GM18951 (cell line): ENCODE measurements at regions not wholly inside any gene's neighbourhood (a gene's known extent, or its start where the extent isn't known, plus 50 kb on each side); places are given as distances from the start of the nearest gene placed in this dataset.

ENCODE experiments used
- POLR2A ChIP-seq: IDR thresholded peaks from 4 replicates; pipeline ENCODE4 v1.6.1; 2011; ENCODE audit warnings: mild to moderate bottlenecking; ENCODE audit not compliant: insufficient read length, insufficient read depth; ENCODE audit errors: extremely low read depth
- in situ Hi-C: fragments of 300-500 bp; cut with MboI; formaldehyde crosslinking; loops from one replicate; pipeline ENCODE4 v1.12.0; 2022; ENCODE audit warnings: low sequenced_read_pairs, mixed read lengths, inconsistent platforms; ENCODE audit not compliant: unreplicated experiment

DNA sequence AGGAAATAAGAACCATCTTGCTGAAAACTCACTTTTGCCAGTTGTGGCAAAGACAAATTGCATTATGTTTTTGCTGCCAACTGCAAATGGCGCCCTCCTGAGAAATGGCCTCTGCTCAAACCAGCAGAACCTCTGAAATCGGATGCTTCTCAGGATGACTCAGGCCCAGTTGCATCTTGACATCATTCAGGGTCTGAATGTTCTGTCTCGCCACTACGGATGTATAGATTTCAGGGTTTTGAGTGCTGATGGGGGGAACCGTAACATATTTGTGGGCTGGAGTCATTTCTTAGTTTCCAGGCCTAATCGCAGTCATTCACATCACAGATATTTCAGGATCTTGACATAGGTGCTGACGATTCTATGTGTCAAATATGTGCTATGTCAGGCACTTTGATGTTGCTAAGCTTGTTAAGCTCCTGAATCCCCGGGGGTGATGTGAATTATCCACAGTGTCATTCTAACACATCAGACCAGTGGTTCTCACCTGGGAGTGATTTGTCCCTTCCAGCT, 207.1 kb downstream of the NFATC2 start:
- in situ Hi-C loops = no loop called here

DNA sequence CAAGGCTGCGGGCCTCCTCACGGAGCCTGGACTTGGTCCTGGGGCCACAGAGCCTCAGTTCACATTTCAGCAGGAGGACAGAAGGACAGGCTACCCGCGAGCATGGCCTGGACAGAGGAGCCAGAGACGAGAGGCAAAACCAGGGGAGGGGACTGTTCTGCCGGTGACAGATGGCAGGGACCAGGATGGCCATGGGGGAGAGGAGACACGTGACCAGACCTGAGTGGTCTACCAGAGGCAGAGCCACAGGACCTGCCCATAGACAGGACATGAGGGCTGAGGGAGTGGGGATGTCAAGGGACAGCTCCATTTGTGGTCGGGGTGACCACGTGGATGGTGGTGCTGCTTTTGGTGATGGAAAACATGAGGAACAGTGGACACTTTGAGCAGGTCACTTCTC, 207.9 kb downstream of the NFATC2 start:
- in situ Hi-C loops = no loop called here
- TF ChIP-seq POLR2A = no peak

More for the DNA sequence above, 207.1 kb downstream of the NFATC2 start:
- TF ChIP-seq POLR2A = no peak

DNA sequence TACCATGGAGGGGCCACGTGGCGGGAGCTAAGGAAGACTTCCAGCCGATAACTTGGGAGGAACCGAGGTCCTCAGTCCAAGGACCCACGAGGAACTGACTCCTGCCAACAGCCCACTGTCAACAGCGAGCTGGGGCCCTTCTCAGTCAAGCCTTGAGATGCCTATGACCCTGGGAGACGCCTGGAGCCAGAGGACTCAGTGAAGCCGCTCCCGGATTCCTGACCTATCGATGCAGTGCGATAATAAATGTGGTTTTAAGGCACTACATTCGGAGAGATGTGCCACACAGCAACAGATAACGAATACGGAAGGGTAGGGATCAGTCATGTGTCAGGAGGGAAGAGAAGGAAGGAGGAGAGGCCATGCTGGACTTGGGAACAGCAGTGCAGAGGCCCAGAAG, 208.5 kb downstream of the NFATC2 start:
- no peak for TF ChIP-seq POLR2A
- in situ Hi-C loops = no loop called here

DNA sequence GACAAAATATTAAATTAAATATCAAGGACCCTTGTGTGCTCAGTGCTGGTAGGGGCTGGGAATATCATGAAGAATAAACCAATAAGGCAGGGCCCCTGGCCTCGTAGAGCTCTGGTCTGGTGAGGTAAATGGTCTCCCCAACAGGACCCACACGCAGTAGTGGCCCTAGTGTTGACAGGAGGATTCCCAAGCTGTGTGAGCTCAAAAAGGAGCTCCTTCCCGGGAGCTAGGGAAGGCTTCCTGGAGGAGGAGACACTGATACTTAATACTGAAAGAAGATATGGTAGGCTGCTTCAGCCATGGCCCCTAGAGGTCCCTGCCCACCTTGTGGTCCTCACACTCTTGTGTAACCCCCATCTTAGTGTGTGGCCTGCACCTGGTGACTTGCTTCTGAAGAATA, 209.1 kb downstream of the NFATC2 start:
- in situ Hi-C loops = no loop called here
- TF ChIP-seq POLR2A = no peak

DNA sequence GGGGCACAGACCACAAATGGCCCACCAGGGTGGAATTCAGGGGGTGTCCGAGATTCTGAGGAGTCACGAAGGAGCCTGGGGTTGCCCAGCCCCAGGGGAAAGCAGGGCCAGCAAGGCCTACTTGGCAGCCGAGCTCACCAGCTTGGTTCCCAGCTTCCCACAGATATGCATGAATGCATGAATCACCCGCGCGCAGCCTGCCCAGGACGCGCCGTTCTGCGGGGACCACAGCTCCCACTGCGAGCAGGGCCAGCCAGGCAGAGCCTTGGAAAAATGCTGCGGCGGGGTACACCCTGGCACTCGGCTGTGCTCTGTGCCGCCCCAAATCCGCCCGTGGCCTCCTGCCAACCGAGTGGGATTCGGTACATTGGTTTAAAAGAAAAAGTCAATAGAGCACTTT, 211.0 kb downstream of the NFATC2 start:
- no peak for TF ChIP-seq POLR2A
- in situ Hi-C loops = no loop called here

DNA sequence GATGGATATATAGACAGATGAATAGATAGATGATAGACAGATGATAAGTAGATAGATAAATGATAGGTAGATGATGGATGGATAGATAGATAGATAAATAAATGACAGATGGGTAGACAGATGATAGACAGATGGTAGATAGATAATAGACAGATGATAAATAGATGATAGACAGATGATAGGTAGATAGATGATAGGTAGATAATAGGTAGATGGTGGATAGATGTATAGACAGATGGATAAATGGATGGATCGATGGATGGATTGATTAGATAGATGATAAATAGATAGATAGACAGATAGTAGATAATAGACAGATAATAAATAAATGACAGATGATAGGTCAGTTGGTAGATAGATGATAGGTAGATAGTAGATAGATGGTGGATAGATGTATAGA, 212.7 kb downstream of the NFATC2 start:
- in situ Hi-C loops = loop anchor here (10.0 kb wide), 1 partner anchor 345 kb away; no protein-coding TSS in a partner anchor
- no peak for TF ChIP-seq POLR2A

DNA sequence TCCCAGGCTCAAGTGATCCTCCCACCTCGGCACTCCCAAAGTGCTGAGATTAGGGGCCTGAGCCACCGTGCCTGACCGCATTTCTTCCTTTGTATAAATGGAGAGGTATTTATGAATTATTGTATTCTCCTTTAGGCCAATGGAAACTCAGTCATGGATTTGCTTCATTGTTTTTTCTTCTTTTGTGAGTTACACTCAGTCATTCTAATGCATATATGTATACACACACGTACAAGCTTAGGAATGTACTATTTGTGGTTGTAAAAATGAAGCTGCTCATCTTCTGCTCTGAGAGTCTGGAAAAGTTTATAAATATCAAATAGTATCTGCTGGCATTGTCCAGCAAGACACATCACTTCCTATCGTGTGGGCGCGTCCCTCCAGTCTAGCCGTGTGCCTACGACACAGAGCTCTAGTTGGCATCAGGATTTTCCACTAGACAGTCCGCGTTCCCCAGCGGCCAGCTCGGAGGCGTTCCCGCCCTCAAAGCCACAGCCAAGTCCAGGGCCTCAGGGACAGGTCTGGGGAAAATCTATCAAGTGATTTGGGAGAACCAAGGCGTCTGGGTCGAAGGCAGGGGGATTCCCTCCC, 215.2 kb downstream of the NFATC2 start:
- TF ChIP-seq POLR2A = no peak
- in situ Hi-C loops = loop anchor here (10.0 kb wide), 1 partner anchor 343 kb away; no protein-coding TSS in a partner anchor

DNA sequence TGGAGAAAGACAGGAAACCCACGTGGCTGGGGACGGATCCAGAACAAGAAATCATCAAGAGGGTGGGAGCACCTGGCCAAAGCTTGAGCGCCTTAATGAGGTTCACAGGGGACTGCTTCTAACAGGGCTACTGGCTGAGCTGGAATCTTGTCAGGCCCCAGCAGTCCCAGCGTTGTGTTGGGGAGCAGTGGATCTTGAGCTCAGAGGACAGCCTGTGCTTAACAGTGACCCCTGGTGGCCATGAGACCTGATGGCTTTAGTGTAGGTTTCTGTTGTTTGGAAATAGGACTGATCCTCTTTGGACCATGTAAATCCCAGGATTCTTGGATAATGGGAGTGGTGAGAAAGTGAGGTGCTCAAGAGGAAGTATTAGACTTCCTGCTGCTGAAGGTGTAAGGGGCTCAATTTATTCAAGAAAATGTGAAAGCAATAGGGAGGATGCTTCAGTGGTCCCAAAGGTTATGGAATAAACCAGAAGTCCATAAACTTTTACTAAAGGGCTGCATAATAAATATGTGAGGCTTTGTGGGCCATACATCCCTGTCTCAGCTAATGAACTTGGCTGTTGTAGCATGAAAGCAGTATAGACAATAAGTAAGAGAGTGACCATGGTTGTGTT, 216.2 kb downstream of the NFATC2 start:
- in situ Hi-C loops = loop anchor here (10.0 kb wide), 1 partner anchor 342 kb away; no protein-coding TSS in a partner anchor
- no peak for TF ChIP-seq POLR2A

DNA sequence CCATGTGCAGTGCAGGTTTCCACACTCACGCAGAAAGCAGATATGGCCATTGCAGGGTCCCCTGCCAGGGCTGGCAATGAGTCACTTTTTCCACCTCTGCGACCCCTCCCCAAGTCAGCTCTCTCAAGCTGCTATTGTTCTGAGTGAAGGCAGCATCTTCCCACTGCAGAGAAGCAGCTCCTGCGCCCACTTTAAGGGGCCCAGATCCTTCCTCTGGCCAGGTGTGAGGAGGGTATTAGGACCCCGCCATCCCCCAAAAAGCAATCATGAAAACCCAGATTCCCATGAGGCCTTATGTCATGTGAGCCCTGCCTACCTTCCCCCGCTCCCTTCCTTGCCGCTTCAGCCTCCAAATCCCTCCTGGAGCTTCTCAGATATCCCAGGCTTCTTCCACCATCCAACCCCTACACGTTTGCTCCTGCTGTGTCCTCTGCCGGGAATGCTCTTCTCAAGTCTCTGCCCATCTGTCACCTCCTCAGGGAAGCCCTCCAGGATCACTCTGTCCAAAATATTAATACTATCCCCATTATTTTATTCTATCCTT, 220.3 kb downstream of the NFATC2 start:
- in situ Hi-C loops = loop anchor here (10.0 to 25.0 kb wide), 2 partner anchors 337 to 535 kb away; partner anchors contain the start of gene BCAS4

DNA sequence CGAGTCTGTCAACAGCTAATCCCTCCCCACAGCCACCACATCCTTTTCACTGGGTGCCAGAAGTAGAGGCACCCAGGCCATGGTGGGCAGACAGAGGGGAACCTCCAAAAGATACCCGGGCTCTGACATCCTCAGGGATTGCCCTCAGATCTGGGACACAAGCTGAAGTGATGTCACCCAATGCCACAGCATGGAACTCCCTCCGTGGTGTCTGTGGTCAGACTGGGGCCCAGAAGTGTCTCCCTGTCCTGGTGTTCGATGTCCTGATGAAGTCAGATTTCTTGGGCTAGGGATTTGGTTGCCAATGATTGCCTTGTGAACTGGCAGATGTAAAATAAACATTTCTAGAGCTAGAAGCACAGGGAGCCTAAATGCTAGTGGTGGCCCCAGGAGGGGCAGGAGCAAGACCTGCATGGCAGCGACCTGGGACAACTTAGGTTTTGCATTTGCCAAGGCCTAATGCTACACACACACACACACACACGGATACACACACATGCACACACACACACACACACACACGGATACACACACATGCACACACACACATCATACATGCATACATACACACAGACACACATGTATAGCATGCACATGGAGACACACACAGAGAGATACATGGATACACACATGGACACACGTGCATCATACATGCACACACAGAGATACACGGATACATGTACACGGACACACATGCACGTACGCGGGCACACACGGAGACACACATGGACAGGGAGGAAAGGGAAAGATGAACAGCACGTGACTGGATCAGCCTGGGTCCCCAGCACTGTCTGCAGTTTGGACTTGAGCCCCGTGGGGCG, 221.0 kb downstream of the NFATC2 start:
- in situ Hi-C loops = loop anchor here (10.0 to 25.0 kb wide), 2 partner anchors 337 to 534 kb away; partner anchors contain the start of gene BCAS4
- no peak for TF ChIP-seq POLR2A

More for the DNA sequence above, 220.3 kb downstream of the NFATC2 start:
- no peak for TF ChIP-seq POLR2A

DNA sequence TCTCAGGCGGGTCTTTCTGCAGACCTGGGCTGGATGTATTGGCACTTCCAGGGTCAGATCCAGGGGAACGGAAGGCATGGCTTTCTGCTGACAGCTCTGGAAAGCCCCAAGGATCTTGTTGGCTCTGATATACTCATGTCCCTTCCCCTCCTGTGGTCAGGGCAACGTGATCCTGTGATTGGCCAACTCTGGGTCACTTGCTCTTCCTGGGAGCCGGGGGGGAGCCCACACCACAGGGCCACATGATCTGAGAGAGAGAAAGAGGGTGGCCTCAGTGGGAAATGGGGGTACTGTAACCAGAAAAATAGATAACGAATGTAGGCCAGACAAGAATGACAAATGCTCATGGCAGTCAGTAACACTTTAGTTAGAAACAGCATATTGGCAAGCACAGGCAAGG, 223.0 kb downstream of the NFATC2 start:
- in situ Hi-C loops = loop anchor here (25.0 kb wide), 1 partner anchor 532 kb away; the partner anchor contains the start of gene BCAS4
- TF ChIP-seq POLR2A = no peak

DNA sequence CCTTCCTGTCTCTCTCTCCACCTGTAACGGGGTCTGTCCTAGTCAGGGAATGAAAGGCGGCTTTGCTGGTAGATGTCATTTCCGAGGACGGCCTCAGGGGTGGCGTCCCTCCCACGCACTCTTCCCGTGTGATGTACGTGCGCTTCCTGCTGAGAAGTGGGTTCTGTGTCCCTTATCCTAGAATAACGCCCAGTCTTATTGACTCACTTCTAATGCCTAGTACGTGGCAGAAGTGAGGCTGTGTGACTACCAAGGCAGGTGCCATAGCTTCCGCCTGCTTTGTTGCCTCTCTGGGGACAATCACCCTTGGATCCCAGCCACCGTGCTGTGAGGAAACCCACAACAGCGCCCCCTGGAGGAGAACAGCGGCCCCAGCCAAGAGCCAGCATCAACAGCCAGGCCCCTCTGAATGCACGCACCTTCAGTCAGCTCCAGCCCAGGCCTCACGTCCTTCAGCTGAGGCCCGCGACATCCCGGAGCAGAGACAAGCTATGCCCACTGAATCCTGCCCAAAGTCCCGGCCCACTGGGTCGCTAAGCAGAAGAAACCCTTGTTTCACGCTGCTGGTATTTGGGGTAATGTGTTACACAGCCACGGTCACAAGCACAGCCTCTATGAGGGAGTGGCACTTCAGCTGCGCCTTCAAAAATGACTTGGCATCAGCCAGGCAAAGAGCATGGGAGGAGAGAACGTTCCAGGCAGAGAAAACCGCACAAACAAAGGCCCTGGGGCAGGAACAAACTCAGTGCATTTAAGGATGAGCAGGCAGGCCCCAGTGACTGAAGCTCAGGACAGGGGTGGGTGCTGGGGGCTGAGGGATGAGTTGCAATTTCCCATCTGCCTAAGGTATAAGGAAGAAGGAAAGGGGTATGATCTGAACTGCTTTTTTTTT, 224.2 kb downstream of the NFATC2 start:
- in situ Hi-C loops = loop anchor here (25.0 kb wide), 1 partner anchor 531 kb away; the partner anchor contains the start of gene BCAS4
- TF ChIP-seq POLR2A = no peak

DNA sequence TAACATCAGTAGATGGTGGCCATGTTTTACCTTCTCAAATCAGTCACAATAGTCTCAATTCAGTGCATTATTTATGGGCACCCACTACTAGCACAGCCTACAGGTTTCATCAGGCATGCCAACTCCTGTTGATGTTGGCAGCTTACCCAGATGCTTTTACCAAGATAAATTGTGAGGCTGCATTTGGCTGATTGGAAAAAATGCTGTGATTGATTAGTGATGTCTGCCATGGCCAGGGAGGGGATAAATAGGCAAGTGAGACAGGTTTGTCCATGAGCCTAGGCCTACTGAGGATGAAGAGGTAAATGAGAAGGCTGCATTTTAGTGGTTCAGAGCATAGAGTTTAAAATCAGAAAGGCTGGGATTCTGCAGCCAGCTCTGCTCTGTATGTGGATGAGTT, 227.1 kb downstream of the NFATC2 start:
- in situ Hi-C loops = loop anchor here (25.0 kb wide), 1 partner anchor 528 kb away; the partner anchor contains the start of gene BCAS4

More for the DNA sequence above, 227.1 kb downstream of the NFATC2 start:
- no peak for TF ChIP-seq POLR2A
